GM19397 (cell line): ENCODE measurements at regions not wholly inside any gene's neighbourhood (a gene's known extent, or its start where the extent isn't known, plus 50 kb on each side); places are given as distances from the start of the nearest gene placed in this dataset.

Experiments
- ATAC-seq: cut with Tn5 transposase; IDR thresholded peaks from one replicate; pipeline ENCODE4 v1.9.1; 2021; ENCODE audit warnings: mild to moderate bottlenecking, moderate library complexity; ENCODE audit not compliant: unreplicated experiment

DNA sequence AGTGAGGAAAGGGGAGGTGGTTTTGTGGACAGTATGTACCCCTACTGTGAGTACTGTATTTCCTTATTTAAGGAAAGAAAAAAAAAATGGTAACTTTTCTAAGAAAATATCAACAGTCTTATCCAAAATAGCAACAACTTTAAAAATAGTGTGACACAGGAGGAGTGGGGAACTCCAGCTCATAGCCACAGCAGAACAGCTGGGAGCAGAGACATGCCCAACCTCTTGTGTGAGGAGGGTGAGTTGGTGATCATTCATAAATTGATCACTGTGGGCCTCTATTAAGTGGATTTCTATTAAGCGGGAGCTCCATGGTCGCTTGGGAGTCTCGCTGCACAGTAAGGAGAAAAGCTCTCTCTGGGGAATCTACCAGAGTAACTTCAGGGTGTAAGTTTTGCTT, 158.8 kb upstream of the DUSP10 start:
- ATAC-seq, result no peak

GRCh38 chr1:221897321-221897721, 155.4 kb upstream of the DUSP10 start:
- ATAC-seq, result no peak

DNA sequence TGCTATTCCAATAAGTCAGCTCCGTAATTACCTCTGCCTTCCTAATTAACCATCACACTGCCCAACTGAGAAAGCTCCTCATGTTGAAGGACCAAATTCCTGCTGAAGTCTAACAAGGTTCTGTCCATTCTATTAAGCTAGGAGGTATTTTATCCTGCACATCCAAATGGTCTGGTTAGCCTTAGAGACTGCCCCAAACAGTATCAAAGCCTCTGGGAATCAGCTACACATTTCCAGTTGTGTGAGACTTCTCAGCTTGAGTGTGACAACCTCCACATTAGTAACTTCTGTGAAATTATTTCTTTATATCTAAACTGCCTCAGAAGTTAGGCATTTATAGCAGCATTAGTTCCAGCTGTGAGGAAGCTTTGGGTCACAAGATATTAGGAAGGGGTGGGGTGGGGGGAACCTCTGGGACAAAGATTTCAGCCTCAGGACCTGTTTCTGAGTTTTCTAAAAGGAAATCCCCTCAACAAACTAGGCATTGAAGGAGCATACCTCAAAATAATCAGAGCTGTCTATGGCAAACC, 150.5 kb upstream of the DUSP10 start:
- no peak for ATAC-seq

- no peak for ATAC-seq
These were observed 149.8 kb upstream of the DUSP10 start for GRCh38 chr1:221891708-221892107.

GRCh38 chr1:221888801-221889200, 146.9 kb upstream of the DUSP10 start:
- no peak for ATAC-seq

DNA sequence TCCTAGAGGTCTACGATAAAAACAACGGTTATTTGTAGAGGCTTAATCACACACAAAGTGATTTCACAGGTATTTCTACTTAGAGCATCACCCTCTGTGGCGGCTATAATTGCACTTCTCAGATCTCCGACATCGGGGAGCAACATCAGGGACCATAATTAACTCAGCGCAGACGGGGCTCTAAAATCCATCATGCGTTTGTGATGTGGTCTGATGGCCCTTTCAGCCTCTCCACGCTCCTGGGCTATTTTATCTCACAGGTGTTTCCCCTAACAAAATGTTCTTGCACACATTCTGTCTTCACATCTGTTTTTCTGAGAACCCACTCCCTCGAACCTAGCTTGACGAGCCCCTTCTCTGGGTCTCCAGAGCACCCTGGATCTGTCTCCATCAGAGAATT, 146.3 kb upstream of the DUSP10 start:
- ATAC-seq, result no peak

DNA sequence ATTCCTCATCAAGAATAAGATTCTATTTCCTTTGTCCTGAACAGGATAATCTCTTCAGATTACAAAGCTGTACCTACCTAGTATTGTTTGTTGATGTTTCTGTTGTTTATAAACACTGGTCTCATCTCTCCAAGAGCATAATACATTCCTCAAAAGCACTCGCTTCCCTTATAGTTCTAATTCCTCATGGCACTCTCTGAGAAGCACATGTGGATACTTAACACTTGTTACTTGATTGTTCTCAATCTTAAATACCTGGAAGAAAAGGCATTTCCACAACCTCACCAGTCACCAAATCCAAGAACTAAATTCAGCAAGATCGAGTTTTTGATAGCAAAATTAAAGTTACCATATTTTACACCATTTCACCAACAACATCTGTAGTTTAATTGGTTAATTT, 145.9 kb upstream of the DUSP10 start:
- no peak for ATAC-seq

DNA sequence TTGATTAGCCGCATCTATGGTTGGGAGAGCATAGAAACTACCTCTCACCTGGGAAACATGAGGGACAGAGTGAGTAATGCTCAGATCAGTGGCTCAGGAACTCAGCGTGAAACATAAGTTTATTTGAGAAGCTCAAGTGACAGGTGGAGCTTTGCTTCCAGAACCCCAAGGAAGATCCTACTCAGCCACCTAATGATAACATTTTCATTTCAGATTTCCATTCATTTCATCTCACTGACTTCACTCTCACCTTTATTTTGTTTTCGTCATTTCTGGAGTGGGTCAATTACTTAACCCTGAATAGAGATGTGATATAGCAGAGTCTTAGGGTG, 145.5 kb upstream of the DUSP10 start:
- ATAC-seq, result no peak

DNA sequence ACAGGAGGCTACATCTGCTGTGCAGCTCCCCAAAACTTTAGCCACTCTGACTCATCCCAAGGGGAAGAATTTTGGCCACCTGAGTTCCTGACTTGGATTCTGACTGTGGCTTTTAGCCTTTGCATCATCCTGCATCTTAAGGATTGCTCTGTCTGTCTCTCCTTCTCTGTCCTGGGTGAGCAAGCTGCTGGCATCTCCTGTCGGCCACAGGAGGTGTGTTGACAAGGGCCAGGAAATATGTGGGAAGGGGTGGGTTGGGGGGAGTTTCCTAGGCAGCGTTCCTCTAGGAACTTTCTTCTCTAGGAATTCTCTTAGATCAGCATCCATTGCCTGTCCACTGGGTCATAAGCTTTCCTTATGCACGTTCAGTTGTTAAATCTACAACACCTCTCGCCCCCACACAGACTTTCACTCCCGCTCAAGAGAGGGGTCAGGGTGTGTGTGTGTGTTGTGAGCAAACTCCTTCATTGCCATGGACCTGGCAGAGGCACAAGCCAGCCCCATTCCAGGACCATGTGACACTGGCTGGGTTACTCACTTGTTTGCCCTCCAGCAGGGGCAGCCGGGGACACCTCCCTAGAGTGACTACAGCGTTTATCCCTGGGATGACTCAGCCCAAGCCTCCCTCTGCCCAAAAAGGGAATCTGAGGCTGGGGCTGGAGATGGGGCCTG, 145.0 kb upstream of the DUSP10 start:
- no peak for ATAC-seq

GRCh38 chr1:221886311-221886710, 144.4 kb upstream of the DUSP10 start:
- no peak for ATAC-seq

GRCh38 chr1:221884821-221885220, 142.9 kb upstream of the DUSP10 start:
- ATAC-seq, result no peak

GRCh38 chr1:221881805-221882581, 140.1 kb upstream of the DUSP10 start:
- no peak for ATAC-seq

- ATAC-seq, result no peak
These were observed 138.3 kb upstream of the DUSP10 start for GRCh38 chr1:221880182-221880581.

- ATAC-seq, result no peak
These were observed 136.2 kb upstream of the DUSP10 start for GRCh38 chr1:221878134-221878533.

DNA sequence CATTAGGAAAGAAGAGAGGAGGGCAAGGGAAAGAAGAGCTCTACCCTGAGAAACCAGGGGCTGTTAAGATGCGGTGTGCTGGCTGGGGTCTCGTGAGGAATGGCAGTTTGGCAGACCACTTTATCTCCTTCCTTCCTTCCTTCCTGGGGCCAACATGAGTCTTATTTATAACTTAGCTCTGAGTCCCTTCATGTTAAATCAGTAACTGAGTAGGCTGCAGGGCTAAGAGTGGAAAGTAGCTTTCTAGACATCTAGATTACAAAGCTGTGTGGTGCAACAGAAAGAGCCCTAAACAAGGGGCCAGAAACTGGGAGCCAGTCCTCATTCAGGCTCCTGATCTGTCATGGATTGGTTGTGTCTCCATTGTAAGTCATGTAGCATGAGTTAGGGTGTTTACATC, 135.4 kb upstream of the DUSP10 start:
- no peak for ATAC-seq

DNA sequence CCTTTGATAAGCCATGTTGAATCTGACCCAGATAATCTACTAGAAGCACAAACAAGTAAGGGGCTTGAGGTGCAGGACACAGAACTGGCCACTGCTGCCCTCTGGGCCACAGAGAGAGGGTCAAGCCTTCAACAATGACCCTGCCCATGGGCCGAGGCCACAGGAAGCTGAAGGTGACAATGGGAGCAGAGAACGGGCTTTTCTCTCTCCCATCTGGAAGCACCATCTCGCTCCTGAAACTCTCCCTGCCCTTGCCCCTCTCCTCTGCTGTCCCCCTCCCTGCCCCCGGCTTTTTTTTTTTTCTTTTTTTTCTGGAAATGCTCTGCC, 133.1 kb upstream of the DUSP10 start:
- no peak for ATAC-seq

GRCh38 chr1:221874285-221875003, 132.6 kb upstream of the DUSP10 start:
- ATAC-seq, result no peak

- ATAC-seq, result no peak
These were observed 131.8 kb upstream of the DUSP10 start for GRCh38 chr1:221873673-221874072.

DNA sequence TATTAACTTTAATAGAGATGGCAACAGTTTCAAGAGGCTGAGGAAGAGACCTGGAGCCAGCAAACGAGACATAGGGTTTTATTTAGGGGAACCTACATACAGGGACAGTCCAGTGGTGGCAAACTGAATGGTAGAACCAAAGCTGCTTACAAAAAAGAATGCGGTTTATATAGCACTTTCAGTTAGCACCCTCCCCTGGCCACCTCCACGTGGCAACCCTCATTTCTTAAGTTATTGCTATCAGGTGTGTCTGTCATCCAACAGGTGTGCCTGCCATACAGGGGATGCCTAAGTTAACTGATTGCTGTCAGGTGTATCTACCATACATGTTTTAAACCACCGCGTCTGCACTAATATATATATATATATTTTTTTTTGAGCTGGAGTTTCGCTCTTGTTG, 129.2 kb upstream of the DUSP10 start:
- no peak for ATAC-seq

DNA sequence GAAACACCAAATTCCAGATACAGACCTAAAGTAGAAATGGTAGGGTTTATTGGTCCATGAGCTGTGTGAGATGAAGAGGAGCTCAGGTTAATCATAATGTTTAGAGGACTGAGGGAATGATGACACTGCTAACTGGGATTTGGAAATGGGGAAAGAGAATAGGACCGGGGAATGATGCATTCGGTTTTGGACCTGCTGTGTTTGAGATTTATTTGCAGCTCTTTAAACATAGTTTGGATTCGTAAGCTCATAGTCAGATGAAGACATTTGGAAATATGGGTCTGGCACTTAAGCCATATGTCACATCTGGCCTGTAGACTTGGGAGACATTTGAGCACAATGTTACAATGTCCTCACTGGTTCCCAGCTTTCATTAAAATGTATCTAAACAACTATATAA, 127.9 kb upstream of the DUSP10 start:
- no peak for ATAC-seq

GRCh38 chr1:221868593-221869303, 126.9 kb upstream of the DUSP10 start:
- no peak for ATAC-seq
